Ureter (tissue), 1 donor: ENCODE measurements at regions not wholly inside any gene's neighbourhood (a gene's known extent, or its start where the extent isn't known, plus 50 kb on each side); places are given as distances from the start of the nearest gene placed in this dataset.

ENCODE experiments used
- DNase-seq: peaks from one replicate; pipeline ENCODE4 v3.0.0-alpha.2; 2020; ENCODE audit warnings: low spot score
- donor health status: DM: yes; HTN: yes; CAD: no.

GRCh38 chr15:60057554-60057953 is 53.4 kb downstream of the FOXB1 start:
- no peak for DNase-seq

DNA sequence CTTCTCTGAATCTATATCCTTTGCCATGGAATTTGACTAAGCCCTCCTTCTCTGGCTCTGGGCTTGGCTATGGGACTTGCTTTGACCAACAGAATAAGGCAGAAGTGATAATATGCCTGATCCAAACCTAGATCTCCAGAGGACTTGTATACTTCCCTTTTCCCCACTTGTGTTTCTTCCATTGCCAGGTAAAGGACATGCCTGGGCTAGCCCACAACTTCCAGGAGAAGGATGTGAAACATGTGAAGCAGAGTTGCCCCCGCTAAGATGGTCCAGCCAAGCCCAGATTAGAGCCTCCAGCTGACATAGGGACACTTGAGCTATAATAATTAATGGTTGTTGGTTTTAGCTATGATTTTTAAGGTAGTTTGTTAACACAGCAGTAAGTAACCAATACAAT is 55.1 kb downstream of the FOXB1 start:
- DNase-seq = no peak

DNA sequence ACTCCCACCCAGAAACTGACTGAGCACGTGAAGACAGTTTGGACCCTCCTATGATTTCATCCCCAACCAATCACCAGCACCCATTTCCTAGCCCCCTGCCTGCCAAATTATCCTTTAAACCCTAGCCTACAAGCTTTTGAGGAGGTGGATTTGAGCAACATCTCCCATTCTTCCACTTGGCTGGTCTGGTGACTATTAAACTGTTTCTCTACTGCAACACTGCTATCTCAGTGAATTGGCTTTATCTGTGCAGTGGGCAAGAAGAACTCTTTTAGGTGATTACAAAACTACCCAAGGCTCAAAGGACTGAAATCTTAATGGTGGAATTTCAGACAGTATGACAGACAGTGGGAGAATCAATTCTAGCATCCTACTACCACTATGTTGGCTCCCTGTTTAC is 57.6 kb downstream of the FOXB1 start:
- DNase-seq = no peak

GRCh38 chr15:60062826-60063225 is 58.7 kb downstream of the FOXB1 start:
- DNase-seq = no peak

GRCh38 chr15:60065951-60066350 is 61.8 kb downstream of the FOXB1 start:
- no peak for DNase-seq

GRCh38 chr15:60070838-60071493 is 66.9 kb downstream of the FOXB1 start:
- DNase-seq = no peak

- DNase-seq = no peak
Observed at GRCh38 chr15:60072826-60073465, 68.8 kb downstream of the FOXB1 start.

DNA sequence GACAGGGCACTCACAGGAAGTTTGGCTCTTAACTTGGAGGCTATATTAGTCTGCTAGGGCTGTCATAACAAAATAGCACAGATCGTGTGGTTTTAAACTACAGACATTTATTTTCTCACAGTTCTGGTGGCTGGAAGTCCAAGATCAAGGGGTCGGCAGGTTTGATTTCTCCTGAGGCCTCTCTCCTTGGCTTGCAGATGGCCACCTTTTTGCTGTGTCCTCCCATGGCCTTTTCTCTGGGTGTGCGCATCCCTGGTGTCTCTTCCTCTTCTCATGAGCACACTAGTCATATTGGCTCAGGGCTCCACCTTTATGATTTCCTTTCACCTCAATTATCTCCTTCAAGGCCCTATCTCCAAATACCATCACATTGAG is 69.3 kb downstream of the FOXB1 start:
- DNase-seq = no peak

DNA sequence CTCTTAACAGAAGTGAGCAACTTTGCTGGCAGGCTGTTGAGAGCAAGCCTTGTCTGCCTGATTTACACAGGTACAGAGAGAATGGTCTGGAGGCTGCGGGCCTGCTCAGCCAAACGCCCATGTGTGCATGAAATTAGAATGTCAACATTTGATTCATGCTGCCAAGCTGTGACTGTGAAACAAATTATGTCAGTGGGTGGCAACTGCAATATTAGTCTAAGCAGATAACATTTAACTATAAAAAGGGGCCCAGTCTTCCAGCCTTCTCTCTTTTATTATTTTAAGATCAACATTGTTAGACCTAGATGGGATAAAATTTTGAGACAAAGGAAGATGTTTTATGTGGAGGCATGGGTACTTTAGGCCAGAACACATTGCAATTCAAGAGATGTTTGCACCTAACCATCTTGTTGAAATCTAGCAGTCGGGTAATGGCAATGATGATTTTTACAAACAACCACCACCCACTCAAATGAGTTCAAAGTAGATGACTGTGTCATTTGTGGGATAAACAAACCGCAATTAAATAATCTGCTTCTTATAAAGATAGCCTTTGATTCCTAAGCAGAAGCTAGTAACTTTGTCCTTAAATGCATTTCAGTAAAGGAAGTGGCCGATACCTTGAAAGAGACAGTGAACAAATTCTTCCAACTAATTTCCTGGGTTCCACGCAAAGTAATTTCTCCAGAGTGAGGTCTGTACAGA is 70.2 kb downstream of the FOXB1 start:
- DNase-seq = no peak

- no peak for DNase-seq
Observed at GRCh38 chr15:60076045-60076444, 71.9 kb downstream of the FOXB1 start.

DNA sequence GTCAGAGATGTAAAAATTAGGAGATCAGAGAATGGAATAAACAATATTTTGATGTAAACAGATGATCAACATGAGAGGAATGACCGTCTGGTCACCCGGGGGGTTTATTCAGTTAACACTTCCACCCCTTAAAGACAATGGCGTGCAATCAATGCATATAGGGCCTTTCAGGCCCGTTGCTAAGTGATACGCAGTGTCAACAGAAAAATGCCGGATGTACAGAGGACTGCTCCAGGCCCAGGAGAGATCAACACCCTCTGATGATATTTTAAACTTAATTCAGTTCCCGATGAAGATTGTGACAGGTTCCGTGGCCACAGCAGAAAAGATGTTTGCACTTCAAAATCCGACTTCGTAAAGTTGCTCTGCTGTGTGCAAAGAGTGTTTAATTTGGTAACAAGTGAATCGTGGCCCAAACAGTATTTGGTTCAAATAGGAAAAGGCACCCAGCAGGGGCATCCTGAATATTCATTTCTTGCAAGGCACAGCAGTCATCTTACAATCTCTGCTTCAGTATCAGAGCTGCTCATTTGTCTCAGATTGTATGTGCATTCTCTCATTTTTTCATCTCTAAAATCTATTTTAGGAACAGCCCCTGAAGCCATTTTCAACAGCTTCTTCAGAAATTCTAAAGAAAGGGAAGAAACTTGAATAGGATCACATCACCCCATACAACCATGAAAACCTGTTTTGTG is 72.6 kb downstream of the FOXB1 start:
- no peak for DNase-seq

DNA sequence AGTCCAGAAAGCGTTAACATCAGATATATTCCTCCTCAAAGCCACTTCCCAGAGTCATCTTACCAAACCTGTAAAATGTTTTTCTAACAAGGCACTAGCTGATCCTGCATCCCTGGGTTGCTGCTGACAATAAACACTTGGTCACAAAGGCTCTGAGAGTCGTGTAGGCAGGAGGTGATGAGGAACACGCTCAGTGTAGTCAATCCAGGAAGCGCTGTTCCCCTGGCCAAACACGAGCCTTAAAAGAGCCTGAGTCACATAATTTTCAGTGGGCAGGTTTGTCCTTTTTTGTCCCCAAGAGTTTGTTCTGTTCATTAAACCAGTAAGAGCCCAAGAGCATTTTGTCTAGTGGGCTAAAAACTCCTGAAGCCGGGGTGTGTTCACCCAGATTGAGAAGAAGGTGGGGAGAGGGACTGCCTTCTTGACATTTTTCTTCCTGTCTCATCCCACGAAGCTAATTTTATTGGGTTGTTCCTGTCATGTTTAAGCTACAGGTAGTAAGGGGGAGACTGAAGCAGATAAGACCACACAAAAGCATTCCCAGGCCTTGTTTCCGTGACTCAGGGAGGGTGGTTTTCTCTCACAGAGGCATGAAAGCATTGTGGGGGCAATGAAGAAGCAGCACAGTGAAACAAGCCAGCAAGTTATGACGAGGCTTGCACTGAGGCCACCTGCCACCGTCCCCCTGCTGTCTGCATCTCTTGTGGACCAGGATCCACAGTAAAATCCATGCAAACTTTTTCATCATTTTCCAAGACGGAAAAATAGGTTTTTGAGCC is 73.7 kb downstream of the FOXB1 start:
- no peak for DNase-seq

- no peak for DNase-seq
Observed at GRCh38 chr15:60079210-60079609, 75.1 kb downstream of the FOXB1 start.

- DNase-seq = no peak
Observed at GRCh38 chr15:60081976-60082375, 77.9 kb downstream of the FOXB1 start.

DNA sequence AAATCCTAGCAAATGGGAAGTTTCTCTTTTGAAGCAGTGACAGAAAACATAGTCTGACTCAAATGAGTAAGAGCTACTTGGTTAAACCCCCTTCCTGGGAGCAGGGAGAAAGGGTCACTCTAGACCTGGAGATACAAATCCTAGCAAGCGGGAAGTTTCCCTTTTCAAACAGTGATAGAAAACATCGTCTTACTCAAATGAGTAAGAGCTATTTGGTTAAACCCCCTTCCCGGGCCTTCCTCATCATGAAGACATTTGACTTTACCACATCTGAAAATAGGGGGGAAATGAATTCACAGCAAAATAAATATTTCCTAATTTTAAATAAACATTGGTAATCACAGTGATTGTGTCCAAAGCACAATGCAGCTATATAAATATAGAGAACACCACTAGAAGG is 79.2 kb downstream of the FOXB1 start:
- DNase-seq = no peak

DNA sequence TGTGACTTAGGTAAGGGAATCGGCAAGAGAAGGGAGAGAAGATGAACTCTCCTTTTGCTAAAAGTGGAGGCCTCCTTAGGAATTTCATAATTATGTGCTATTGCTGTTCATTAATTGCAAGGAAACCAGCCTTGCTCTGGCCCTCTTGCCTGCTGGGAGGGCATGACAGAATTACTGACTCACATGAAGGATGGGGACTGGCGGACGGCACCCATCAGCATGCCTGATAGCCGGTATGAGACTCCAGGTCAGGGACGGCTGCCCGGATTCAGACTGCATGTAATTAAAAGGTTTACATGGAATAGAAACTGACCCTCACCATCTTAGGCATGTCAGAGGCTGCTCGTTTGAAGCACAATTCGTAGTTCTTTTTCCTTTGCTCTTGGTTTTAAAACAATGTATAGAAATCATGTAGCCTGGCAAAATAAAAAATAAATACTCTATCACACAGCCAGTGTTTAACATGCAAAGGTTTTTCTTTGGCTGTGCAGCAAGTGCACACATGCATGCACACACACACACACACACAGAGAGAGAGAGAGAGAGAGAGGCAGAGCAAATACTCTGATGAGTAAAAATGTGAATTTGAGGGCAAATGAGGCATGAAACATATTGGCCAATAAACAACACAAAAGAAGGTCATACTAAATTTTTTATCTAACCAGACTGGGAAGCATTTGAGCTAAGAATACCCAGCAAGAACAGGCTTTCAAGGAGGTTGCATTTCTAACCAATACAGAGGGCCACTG is 82.7 kb downstream of the FOXB1 start:
- no peak for DNase-seq

DNA sequence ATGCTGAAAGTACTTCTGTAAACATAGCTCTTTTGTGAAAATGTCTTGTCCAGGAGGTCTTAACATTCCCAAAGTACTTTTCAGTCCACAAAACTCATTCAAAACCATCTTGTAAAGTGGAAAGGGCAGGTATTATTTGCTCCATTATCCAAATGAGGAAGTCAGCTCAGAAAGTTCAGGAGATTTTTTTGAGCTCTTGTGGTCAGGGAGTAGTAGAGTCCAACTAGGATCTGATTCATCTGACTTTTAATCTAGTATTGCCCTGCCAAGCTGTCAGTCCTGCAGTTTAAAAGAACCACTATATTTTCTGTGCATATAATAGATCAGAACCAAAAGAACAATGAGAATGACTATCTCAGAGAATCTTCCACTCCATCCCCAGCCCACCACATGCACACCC is 83.5 kb downstream of the FOXB1 start:
- no peak for DNase-seq

- DNase-seq = no peak
Observed at GRCh38 chr15:60090747-60091146, 86.6 kb downstream of the FOXB1 start.

DNA sequence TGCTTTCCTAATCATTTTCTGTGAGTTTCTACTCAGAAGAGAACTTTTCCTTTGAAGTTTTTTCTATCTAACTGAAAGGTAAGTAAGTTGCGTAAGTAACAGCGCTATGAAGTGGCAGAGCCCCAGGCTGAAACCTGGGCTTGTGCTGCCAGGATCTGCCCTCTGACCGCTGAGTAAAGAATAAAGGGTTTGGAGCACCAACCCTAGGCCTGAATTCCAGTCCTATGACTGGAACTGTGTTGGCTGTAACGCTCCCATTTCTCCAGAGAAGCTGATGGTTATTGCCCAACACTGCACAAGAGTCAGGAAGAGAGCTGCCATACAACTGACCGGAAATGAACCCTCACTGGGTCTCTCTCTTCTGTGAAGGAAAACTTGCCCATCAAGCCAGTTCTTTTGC is 87.0 kb downstream of the FOXB1 start:
- DNase-seq = peak; percentile 56

DNA sequence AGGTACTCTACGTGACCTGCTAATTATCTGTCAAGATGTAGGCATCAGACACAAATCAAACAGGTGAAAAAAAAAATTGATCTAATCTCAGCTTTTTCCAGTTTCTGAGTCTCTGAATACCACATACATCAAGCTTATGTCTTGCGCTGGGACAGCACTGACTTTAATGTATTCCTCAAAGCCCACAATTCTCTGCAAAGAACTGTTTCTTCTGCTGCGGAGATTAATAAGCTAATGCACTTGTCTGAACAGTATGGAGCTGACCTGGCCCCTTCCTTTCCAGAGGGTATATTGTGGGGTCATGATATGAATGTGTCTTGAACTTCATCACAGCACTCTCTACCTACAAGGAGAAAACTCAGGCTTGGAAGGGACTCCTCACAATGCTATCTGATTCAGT is 87.8 kb downstream of the FOXB1 start:
- DNase-seq = no peak
